Type B pancreatic cell (in vitro differentiated cells): ENCODE measurements at regions not wholly inside any gene's neighbourhood (a gene's known extent, or its start where the extent isn't known, plus 50 kb on each side); places are given as distances from the start of the nearest gene placed in this dataset.

Experiments
- DNase-seq: peaks from one replicate; pipeline ENCODE4 v3.0.0; 2021; ENCODE audit warnings: mixed read lengths; ENCODE audit not compliant: unreplicated experiment; ENCODE audit errors: extremely low spot score
- H3K27ac Mint-ChIP-seq: 2 replicates; pipeline ENCODE4 v1.8.0; 2021; ENCODE audit warnings: mild to moderate bottlenecking, mixed read lengths
- H3K27me3 Mint-ChIP-seq: 2 replicates; pipeline ENCODE4 v1.8.0; 2021; ENCODE audit warnings: mixed read lengths
- H3K36me3 Mint-ChIP-seq: 2 replicates; pipeline ENCODE4 v1.8.0; 2021; ENCODE audit warnings: mixed read lengths
- H3K4me1 Mint-ChIP-seq: one replicate; pipeline ENCODE4 v1.8.0; 2021; ENCODE audit warnings: mixed read lengths; ENCODE audit not compliant: unreplicated experiment
- H3K4me3 Mint-ChIP-seq: 2 replicates; pipeline ENCODE4 v1.8.0; 2021; ENCODE audit warnings: mild to moderate bottlenecking, mixed read lengths
- H3K9me3 Mint-ChIP-seq: 2 replicates; pipeline ENCODE4 v1.8.0; 2021; ENCODE audit warnings: mixed read lengths
- TF ChIP-seq, protein P1 (sequence below): fragments of 200-600 bp; sonication (generic); conservative IDR thresholded peaks from 2 replicates; pipeline ENCODE4 v1.5.0; 2021; ENCODE audit warnings: antibody characterized with exemption, mild to moderate bottlenecking

DNA sequence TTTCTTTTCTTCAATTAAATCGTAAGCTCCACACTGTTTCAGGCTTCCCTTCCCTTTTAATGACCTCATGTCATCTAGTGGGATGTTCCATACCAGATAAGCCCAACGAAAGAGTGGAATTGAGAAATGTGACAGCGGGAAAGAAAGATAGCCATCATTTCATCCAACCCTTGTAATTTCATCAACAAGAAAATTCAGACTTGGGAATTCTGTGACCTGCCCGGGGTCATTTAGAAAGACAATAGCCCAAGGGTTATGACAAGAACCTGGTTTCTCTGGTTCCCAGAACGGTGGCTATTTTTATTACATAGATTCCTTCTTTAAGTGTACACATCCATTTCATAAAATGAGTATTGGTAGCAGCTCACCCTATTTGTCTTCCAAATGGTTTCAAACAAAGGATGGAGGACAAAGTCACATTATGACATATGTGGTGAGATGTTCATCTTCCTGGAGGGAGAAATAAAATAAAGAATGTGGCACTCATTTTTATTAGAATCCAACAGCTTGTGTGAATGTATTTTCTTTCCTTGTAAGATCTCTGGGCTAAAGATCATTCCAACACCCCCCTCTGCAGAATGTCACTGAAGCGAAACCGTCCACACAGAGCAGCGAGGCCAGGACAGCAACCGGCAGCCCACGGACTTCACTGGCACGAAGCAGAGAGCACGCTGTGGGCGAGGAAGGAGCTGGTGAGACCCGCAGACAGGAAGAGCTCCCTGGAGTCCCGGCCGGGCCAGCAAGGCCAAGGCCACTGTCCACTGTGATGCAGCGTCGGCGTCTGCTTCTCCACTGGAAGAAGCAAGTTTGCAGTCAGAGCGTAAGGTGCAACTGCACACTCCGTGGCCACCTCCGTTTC, 199.9 kb downstream of the KLF6 start:
- H3K27me3 Mint-ChIP-seq: no peaks in the 10 kb centered on the region
- DNase-seq: no peak
- H3K9me3 Mint-ChIP-seq: no peaks in the 10 kb centered on the region
- H3K4me3 Mint-ChIP-seq: no peak overlapping the region
- H3K36me3 Mint-ChIP-seq: no peaks in the 10 kb centered on the region
- no peaks in the 10 kb centered on the region for H3K4me1 Mint-ChIP-seq
- TF ChIP-seq, protein P1, sequence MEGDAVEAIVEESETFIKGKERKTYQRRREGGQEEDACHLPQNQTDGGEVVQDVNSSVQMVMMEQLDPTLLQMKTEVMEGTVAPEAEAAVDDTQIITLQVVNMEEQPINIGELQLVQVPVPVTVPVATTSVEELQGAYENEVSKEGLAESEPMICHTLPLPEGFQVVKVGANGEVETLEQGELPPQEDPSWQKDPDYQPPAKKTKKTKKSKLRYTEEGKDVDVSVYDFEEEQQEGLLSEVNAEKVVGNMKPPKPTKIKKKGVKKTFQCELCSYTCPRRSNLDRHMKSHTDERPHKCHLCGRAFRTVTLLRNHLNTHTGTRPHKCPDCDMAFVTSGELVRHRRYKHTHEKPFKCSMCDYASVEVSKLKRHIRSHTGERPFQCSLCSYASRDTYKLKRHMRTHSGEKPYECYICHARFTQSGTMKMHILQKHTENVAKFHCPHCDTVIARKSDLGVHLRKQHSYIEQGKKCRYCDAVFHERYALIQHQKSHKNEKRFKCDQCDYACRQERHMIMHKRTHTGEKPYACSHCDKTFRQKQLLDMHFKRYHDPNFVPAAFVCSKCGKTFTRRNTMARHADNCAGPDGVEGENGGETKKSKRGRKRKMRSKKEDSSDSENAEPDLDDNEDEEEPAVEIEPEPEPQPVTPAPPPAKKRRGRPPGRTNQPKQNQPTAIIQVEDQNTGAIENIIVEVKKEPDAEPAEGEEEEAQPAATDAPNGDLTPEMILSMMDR: no peak
- no peak overlapping the region for H3K27ac Mint-ChIP-seq

DNA sequence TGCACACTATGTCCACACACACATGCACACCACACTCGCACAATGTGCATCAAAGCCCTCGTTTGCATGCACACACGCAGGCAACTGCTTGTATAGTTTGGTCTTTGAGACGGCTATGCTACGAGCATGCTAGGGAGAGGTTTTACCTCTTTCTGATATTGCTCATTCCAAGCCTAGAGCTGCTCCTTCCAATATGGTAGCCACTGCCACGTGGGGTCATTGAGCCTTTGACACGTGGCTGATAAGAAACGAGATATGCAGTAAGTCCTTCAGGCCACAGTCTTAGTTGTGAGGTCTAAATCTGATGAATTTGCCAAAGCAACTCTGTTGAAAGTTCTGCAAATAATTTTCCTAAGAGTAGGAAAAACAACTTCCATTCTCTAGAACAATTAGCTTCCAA, 204.4 kb downstream of the KLF6 start:
- TF ChIP-seq, protein P1: no peak
- no peak overlapping the region for H3K27ac Mint-ChIP-seq
- no peak for DNase-seq
- no peak overlapping the region for H3K4me3 Mint-ChIP-seq
- no peaks in the 10 kb centered on the region for H3K36me3 Mint-ChIP-seq
- H3K4me1 Mint-ChIP-seq: peaks cover 5% of the 10 kb centered on the region
- no peaks in the 10 kb centered on the region for H3K9me3 Mint-ChIP-seq
- peaks cover 1% of the 10 kb centered on the region for H3K27me3 Mint-ChIP-seq

DNA sequence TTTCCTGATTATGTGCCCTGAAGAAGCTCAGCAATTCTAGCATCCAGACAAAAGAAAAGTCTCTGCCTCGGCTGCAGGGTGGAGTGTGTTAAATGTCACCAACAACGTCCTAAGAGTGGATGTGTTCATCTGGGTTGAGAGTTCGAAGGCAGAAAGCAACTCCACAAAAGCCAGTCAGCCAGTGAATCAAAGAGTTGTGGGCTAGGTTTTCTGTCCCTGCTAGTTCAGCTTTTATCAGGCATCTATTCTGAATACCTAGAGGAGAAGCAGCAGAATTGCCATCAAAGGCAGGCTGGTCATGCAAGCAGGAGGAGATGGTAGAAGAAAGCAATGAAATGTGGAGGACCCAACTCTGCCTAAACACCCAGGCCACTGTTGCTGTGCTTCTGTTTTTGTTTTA, 205.2 kb downstream of the KLF6 start:
- H3K4me3 Mint-ChIP-seq: no peak overlapping the region
- TF ChIP-seq, protein P1: no peak
- no peak overlapping the region for H3K27ac Mint-ChIP-seq
- H3K9me3 Mint-ChIP-seq: no peaks in the 10 kb centered on the region
- peaks cover 3% of the 10 kb centered on the region for H3K27me3 Mint-ChIP-seq
- no peak for DNase-seq
- H3K36me3 Mint-ChIP-seq: no peaks in the 10 kb centered on the region
- H3K4me1 Mint-ChIP-seq: peaks cover 5% of the 10 kb centered on the region

DNA sequence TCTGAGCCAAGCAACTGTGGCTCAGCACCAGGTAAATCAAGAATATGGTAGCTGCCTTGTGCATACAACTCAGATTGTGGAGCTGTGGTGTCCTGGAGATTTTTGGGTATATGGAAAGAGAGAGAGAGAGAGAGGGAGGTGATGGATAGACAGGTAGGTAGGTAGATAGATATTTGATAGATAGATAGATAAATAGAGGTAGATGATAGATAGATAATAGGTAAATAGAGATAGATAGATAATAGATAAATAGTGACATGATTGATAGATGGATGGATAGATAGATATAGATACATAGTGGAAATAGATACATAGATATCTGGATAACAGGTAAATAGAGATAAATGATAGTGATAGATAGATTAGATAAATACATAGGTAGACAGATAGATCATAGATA, 206.3 kb downstream of the KLF6 start:
- peaks cover 5% of the 10 kb centered on the region for H3K4me1 Mint-ChIP-seq
- peaks cover 3% of the 10 kb centered on the region for H3K27me3 Mint-ChIP-seq
- no peak for DNase-seq
- H3K27ac Mint-ChIP-seq: no peak overlapping the region
- H3K9me3 Mint-ChIP-seq: no peaks in the 10 kb centered on the region
- H3K4me3 Mint-ChIP-seq: no peak overlapping the region
- TF ChIP-seq, protein P1: no peak
- no peaks in the 10 kb centered on the region for H3K36me3 Mint-ChIP-seq

DNA sequence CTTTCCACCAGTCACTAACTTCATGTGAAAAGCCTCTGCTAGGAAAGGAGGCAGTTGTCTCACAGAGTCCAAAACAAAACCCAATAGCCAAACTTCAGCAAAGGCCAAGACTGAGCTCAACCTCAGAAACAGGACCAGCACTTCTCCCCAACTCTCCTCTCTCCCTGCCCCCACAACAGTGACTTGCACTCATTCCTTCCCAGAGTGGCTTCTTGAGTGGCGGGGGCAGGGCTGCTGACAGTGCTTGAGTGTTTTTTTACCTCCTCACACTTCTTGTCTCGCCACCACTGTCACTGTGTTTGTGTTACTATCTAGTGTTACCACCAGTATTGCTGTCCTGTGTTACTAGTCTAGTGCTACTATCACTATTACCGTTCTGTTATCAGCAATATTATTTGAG, 206.8 kb downstream of the KLF6 start:
- DNase-seq: no peak
- H3K27ac Mint-ChIP-seq: no peak overlapping the region
- no peak overlapping the region for H3K4me3 Mint-ChIP-seq
- H3K9me3 Mint-ChIP-seq: no peaks in the 10 kb centered on the region
- H3K4me1 Mint-ChIP-seq: peaks cover 5% of the 10 kb centered on the region
- H3K27me3 Mint-ChIP-seq: peaks cover 3% of the 10 kb centered on the region
- TF ChIP-seq, protein P1: no peak
- H3K36me3 Mint-ChIP-seq: no peaks in the 10 kb centered on the region
